H1 (cell line): ENCODE measurements at regions not wholly inside any gene's neighbourhood (a gene's known extent, or its start where the extent isn't known, plus 50 kb on each side); places are given as distances from the start of the nearest gene placed in this dataset.

ENCODE experiments used
- CTCF ChIA-PET: fragments of 300-600 bp; sonication (Branson Sonifier 250); formaldehyde crosslinking; loops from one replicate; lab custom pipeline; 2021; ENCODE audit not compliant: partially characterized antibody; lab: Charles Lee
- POLR2A ChIA-PET: fragments of 300-600 bp; sonication (Branson Sonifier 250); formaldehyde crosslinking; loops from one replicate; lab custom pipeline; 2021; ENCODE audit warnings: inconsistent platforms; ENCODE audit not compliant: partially characterized antibody; lab: Charles Lee
- DNase-seq, 2 experiments: peaks; one replicate each; pipeline versions ENCODE4 v3.0.0 to v3.0.0-alpha.2; 2010 to 2022; ENCODE audit warnings: low spot score in 2 of 2, low read depth in 1 of 2, mixed read lengths in 1 of 2
- FAIRE-seq: peaks from 2 replicates; lab custom pipeline; 2011; peaks lifted over from hg19 to GRCh38; lab: Jason Lieb, UNC
- H2AFZ ChIP-seq: 2 replicates; pipeline ENCODE4 v1.8.1; 2012; ENCODE audit warnings: low read length, inconsistent platforms
- H2AK5ac ChIP-seq: 2 replicates; pipeline ENCODE4 v1.6.1; 2013; ENCODE audit warnings: low read depth, low read length
- H2BK120ac ChIP-seq: replicated peaks from 2 replicates; pipeline ENCODE3; 2013; ENCODE audit warnings: low read depth, low read length, inconsistent platforms
- H2BK12ac ChIP-seq: 2 replicates; pipeline ENCODE4 v1.6.1; 2013; ENCODE audit warnings: low read depth, low read length
- H2BK15ac ChIP-seq: 2 replicates; pipeline ENCODE4 v1.6.1; 2013; ENCODE audit warnings: low read length
- H2BK20ac ChIP-seq: 2 replicates; pipeline ENCODE4 v1.6.1; 2013; ENCODE audit warnings: low read length
- H2BK5ac ChIP-seq: 2 replicates; pipeline ENCODE4 v1.6.1; 2013; ENCODE audit warnings: low read depth, low read length
- H3K14ac ChIP-seq: 2 replicates; pipeline ENCODE4 v1.6.1; 2013; ENCODE audit warnings: inconsistent platforms; ENCODE audit not compliant: insufficient read length
- H3K18ac ChIP-seq: 2 replicates; pipeline ENCODE4 v1.6.1; 2013; ENCODE audit warnings: low read length; ENCODE audit errors: extremely low read depth
- H3K23ac ChIP-seq: 2 replicates; pipeline ENCODE4 v1.6.1; 2013; ENCODE audit warnings: inconsistent platforms; ENCODE audit not compliant: insufficient read length
- H3K23me2 ChIP-seq: 2 replicates; pipeline ENCODE4 v1.6.1; 2013; ENCODE audit warnings: low read depth, low read length
- H3K27ac ChIP-seq: 2 replicates; pipeline ENCODE4 v1.6.1; 2011; ENCODE audit warnings: low read depth, low read length, inconsistent platforms
- H3K27me3 ChIP-seq, 4 experiments: replicated peaks in 1 of 4; 1 replicate in 1 of 4; 2 replicates in 3 of 4; pipeline versions ENCODE4 v1.6.1 to v1.8.1; 2011 to 2013; ENCODE audit warnings: low read length in 3 of 4, mild to moderate bottlenecking in 3 of 4, inconsistent platforms in 2 of 4, mixed read lengths in 2 of 4, moderate library complexity in 1 of 4; ENCODE audit not compliant: control insufficient read depth in 3 of 4, insufficient read depth in 3 of 4; ENCODE audit errors: extremely low read depth in 1 of 4
- H3K36me3 ChIP-seq, 4 experiments: 2 replicates each; pipeline versions ENCODE4 v1.6.1 to v1.8.1; 2011 to 2013; ENCODE audit warnings: mild to moderate bottlenecking in 4 of 4, low read length in 3 of 4, moderate library complexity in 2 of 4, control low read depth in 1 of 4, inconsistent platforms in 1 of 4; ENCODE audit not compliant: insufficient read depth in 4 of 4, control insufficient read depth in 2 of 4
- H3K4ac ChIP-seq: replicated peaks from 2 replicates; pipeline ENCODE3; 2013; ENCODE audit warnings: low read length, low read depth, mixed read lengths, inconsistent platforms; ENCODE audit not compliant: insufficient read length
- H3K4me1 ChIP-seq, 4 experiments: replicated peaks in 1 of 4; 1 replicate in 1 of 4; 2 replicates in 3 of 4; pipeline versions ENCODE4 v1.6.1 to v1.8.1; 2011 to 2013; ENCODE audit warnings: low read length in 3 of 4, inconsistent platforms in 2 of 4, mixed read lengths in 1 of 4; ENCODE audit not compliant: insufficient read depth in 4 of 4, control insufficient read depth in 3 of 4
- H3K4me2 ChIP-seq, 2 experiments: 2 replicates each; pipeline versions ENCODE4 v1.6.1 to v1.8.1; 2011 to 2013; ENCODE audit warnings: low read depth in 2 of 2, low read length in 2 of 2, control low read depth in 1 of 2, inconsistent platforms in 1 of 2, mild to moderate bottlenecking in 1 of 2; ENCODE audit not compliant: insufficient read depth in 1 of 2
- H3K4me3 ChIP-seq, 4 experiments: fragments of 200-600, 300-600 bp in 1 of 4; sonication (generic), shearing (Covaris generic), sonication (Bioruptor Twin) in 1 of 4; 2 replicates each; pipeline versions ENCODE4 v1.5.1 to v1.8.1; 2011 to 2016; ENCODE audit warnings: low read length in 4 of 4, low read depth in 3 of 4, control low read depth in 2 of 4, inconsistent platforms in 2 of 4, mild to moderate bottlenecking in 2 of 4, mixed read lengths in 1 of 4, moderate library complexity in 1 of 4; ENCODE audit not compliant: insufficient read depth in 2 of 4; ENCODE audit errors: extremely low read depth in 1 of 4
- H3K56ac ChIP-seq: replicated peaks from 2 replicates; pipeline ENCODE3; 2013; ENCODE audit warnings: low read depth, mild to moderate bottlenecking, mixed read lengths, low read length, inconsistent platforms; ENCODE audit not compliant: insufficient read length
- H3K79me1 ChIP-seq: 2 replicates; pipeline ENCODE4 v1.6.1; 2013; ENCODE audit warnings: low read depth, low read length, control low read depth
- H3K79me2 ChIP-seq, 2 experiments: 2 replicates each; pipeline versions ENCODE4 v1.6.1 to v1.8.1; 2012 to 2013; ENCODE audit warnings: low read length in 2 of 2, mild to moderate bottlenecking in 2 of 2, inconsistent platforms in 1 of 2; ENCODE audit not compliant: insufficient read depth in 2 of 2, control insufficient read depth in 1 of 2
- H3K9ac ChIP-seq, 4 experiments: replicated peaks in 1 of 4; 1 replicate in 1 of 4; 2 replicates in 3 of 4; pipeline versions ENCODE4 v1.6.1 to v1.8.1; 2011 to 2013; ENCODE audit warnings: low read depth in 3 of 4, low read length in 3 of 4, control low read depth in 2 of 4, mild to moderate bottlenecking in 2 of 4, moderate library complexity in 2 of 4, inconsistent platforms in 1 of 4; ENCODE audit errors: extremely low read depth in 1 of 4
- H3K9me3 ChIP-seq, 2 experiments: 2 replicates each; pipeline versions ENCODE4 v1.6.1 to v1.8.1; 2012 to 2013; ENCODE audit warnings: mild to moderate bottlenecking in 2 of 2, moderate library complexity in 2 of 2, control low read depth in 1 of 2, inconsistent platforms in 1 of 2, low read depth in 1 of 2, low read length in 1 of 2, mixed read lengths in 1 of 2; ENCODE audit not compliant: insufficient read depth in 2 of 2
- H4K20me1 ChIP-seq, 2 experiments: replicated peaks in 1 of 2; 2 replicates each; pipeline versions ENCODE3 to v1.8.1; 2011 to 2013; ENCODE audit warnings: inconsistent platforms in 2 of 2, low read length in 2 of 2, mild to moderate bottlenecking in 1 of 2; ENCODE audit not compliant: insufficient read depth in 2 of 2, control insufficient read depth in 1 of 2
- H4K5ac ChIP-seq: 2 replicates; pipeline ENCODE4 v1.6.1; 2013; ENCODE audit warnings: low read length, low read depth, mixed read lengths, inconsistent platforms; ENCODE audit not compliant: insufficient read length
- H4K8ac ChIP-seq: 2 replicates; pipeline ENCODE4 v1.8.0; 2013; ENCODE audit warnings: mild to moderate bottlenecking, moderate library complexity, low read length, inconsistent platforms; ENCODE audit not compliant: insufficient read depth; ENCODE audit errors: extremely low read depth
- H4K91ac ChIP-seq: replicated peaks from 2 replicates; pipeline ENCODE3; 2013; ENCODE audit warnings: low read length, mixed read lengths, inconsistent platforms; ENCODE audit not compliant: insufficient read length
- CBX5 ChIP-seq: fragments of 300-800, 300-1000 bp; sonication (generic); IDR thresholded peaks from 2 replicates; pipeline ENCODE4 v1.7.1; 2016; ENCODE audit warnings: antibody characterized with exemption, low read length, low read depth
- EP300 ChIP-seq, 2 experiments: IDR thresholded peaks; 1 replicate in 1 of 2; 2 replicates in 1 of 2; pipeline ENCODE4 v1.6.1; 2011 to 2012; ENCODE audit warnings: low read depth in 2 of 2, low read length in 2 of 2, mild to moderate bottlenecking in 2 of 2, borderline replicate concordance in 1 of 2, inconsistent platforms in 1 of 2, moderate library complexity in 1 of 2
- POLR2A ChIP-seq, 2 experiments: IDR thresholded peaks; 1 replicate in 1 of 2; 2 replicates in 1 of 2; pipeline ENCODE4 v1.6.1; 2011; ENCODE audit warnings: low read depth in 2 of 2, low read length in 2 of 2, mild to moderate bottlenecking in 2 of 2; ENCODE audit errors: control extremely low read depth in 1 of 2
- RFX5 ChIP-seq: IDR thresholded peaks from 2 replicates; pipeline ENCODE4 v1.6.1; 2011; ENCODE audit warnings: low read depth, low read length, improper control_type of control experiment, borderline replicate concordance
- SP1 ChIP-seq: IDR thresholded peaks from 2 replicates; pipeline ENCODE4 v1.6.1; 2011; ENCODE audit warnings: low read depth, low read length
- SP4 ChIP-seq: IDR thresholded peaks from 2 replicates; pipeline ENCODE4 v1.6.1; 2012; ENCODE audit warnings: low read length, inconsistent platforms
- SRF ChIP-seq: IDR thresholded peaks from 2 replicates; pipeline ENCODE4 v1.6.1; 2011; ENCODE audit warnings: mild to moderate bottlenecking, low read depth, low read length, moderate library complexity
- TAF7 ChIP-seq: optimal IDR thresholded peaks from 2 replicates; pipeline ENCODE3; 2011; ENCODE audit warnings: low read depth, mild to moderate bottlenecking, inconsistent platforms, low read length, moderate library complexity, borderline replicate concordance
- TCF12 ChIP-seq: IDR thresholded peaks from 2 replicates; pipeline ENCODE4 v1.6.1; 2011; ENCODE audit warnings: low read depth, mild to moderate bottlenecking, low read length
- WGBS, 2 experiments: shearing (Covaris generic) in 1 of 2; methylation state at CpG; one replicate each; pipeline versions ENCODE4 v1.1.6 to v1.1.7; 2013 to 2015; ENCODE audit warnings: low lambda C conversion rate in 2 of 2, mixed read lengths in 2 of 2, inconsistent platforms in 1 of 2, low coverage in 1 of 2, missing lambda C conversion rate in 1 of 2; ENCODE audit not compliant: insufficient replicate concordance in 2 of 2, insufficient coverage in 1 of 2, insufficient read length in 1 of 2; ENCODE audit errors: extremely low coverage in 1 of 2, missing lambda C conversion rate in 1 of 2; 5-methylcytosine and 5-hydroxymethylcytosine counted together
- TF ChIP-seq, protein P1 (sequence below): IDR thresholded peaks from 2 replicates; pipeline ENCODE4 v1.6.1; 2012; ENCODE audit warnings: low read length, inconsistent platforms

DNA sequence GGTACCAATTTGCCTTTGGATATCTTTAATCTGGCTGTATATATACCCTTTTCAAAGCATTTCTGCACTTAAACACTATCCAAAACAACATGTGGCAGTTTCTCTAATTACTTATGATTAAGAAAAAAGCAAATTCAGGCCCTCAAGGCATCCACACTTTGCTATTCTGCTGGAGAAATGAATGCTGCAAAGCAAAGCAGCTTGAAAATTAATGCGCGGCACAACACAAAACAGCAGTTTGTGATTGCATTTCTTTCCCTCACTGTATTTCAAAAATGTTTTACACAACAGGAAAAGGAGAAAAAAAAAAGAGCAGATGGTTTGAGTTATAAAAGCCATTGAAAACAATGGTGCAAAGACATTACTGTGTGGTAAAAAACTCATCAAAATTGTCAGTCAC, 738.4 kb upstream of the RAG2 start:
- Histone ChIP-seq H3K4ac (no peak overlapping the region), H3K79me2 (no peaks in the 10 kb centered on the region), H3K79me1 (no peaks in the 10 kb centered on the region), H3K4me2 (no peak overlapping the region), H2AFZ (no peak overlapping the region), H2BK12ac (no peak overlapping the region), H3K23me2 (no peaks in the 10 kb centered on the region), H2BK5ac (no peak overlapping the region), H4K5ac (no peak overlapping the region), H2BK120ac (no peak overlapping the region), H3K36me3 (no peaks in the 10 kb centered on the region), H3K4me3 (no peak overlapping the region), H4K8ac (no peak overlapping the region), H3K9ac (no peak overlapping the region), H3K4me1 (no peaks in the 10 kb centered on the region), H3K23ac (no peak overlapping the region), H4K91ac (no peak overlapping the region), H4K20me1 (no peaks in the 10 kb centered on the region), H2AK5ac (no peak overlapping the region), H3K14ac (no peak overlapping the region), H3K9me3 (no peaks in the 10 kb centered on the region), H2BK15ac (no peak overlapping the region), H3K27me3 (no peaks in the 10 kb centered on the region), H2BK20ac (no peak overlapping the region), H3K18ac (no peak overlapping the region), H3K56ac (no peak overlapping the region), H3K27ac (no peak overlapping the region)
- WGBS, 2 experiments: 90% methylated on average over 2 of the region's 2 CpGs; no CpG with 5 or more reads in 1 of the 2 experiments
- FAIRE-seq: no peak
- ChIA-PET POLR2A (no interaction called here), CTCF (interaction anchor here (0.6 kb wide), 1 partner anchor 82 kb away, joined by 3 read pairs; no protein-coding TSS in a partner anchor)
- TF ChIP-seq CBX5 (no peak), SP4 (no peak), SRF (no peak), TCF12 (no peak), RFX5 (no peak), POLR2A (IDR thresholded peaks at IDR 0.05; ENCODE audit: control extremely low read depth in 1 of 2, low read depth in 2 of 2, low read length in 2 of 2) (no peak), SP1 (no peak), EP300 (IDR thresholded peaks at IDR 0.05; ENCODE audit: borderline replicate concordance in 1 of 2, low read depth in 2 of 2, low read length in 2 of 2) (no peak), TAF7 (no peak)
- TF ChIP-seq, protein P1, sequence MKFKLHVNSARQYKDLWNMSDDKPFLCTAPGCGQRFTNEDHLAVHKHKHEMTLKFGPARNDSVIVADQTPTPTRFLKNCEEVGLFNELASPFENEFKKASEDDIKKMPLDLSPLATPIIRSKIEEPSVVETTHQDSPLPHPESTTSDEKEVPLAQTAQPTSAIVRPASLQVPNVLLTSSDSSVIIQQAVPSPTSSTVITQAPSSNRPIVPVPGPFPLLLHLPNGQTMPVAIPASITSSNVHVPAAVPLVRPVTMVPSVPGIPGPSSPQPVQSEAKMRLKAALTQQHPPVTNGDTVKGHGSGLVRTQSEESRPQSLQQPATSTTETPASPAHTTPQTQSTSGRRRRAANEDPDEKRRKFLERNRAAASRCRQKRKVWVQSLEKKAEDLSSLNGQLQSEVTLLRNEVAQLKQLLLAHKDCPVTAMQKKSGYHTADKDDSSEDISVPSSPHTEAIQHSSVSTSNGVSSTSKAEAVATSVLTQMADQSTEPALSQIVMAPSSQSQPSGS: no peak
- DNase-seq: no peak
